ENCODE measurements at regions not wholly inside any gene's neighbourhood (a gene's known extent, or its start where the extent isn't known, plus 50 kb on each side); places are given as distances from the start of the nearest gene placed in this dataset.
A peak's percentile ranks its signal among the peaks of the same experiment; 100 is the strongest.

DNA sequence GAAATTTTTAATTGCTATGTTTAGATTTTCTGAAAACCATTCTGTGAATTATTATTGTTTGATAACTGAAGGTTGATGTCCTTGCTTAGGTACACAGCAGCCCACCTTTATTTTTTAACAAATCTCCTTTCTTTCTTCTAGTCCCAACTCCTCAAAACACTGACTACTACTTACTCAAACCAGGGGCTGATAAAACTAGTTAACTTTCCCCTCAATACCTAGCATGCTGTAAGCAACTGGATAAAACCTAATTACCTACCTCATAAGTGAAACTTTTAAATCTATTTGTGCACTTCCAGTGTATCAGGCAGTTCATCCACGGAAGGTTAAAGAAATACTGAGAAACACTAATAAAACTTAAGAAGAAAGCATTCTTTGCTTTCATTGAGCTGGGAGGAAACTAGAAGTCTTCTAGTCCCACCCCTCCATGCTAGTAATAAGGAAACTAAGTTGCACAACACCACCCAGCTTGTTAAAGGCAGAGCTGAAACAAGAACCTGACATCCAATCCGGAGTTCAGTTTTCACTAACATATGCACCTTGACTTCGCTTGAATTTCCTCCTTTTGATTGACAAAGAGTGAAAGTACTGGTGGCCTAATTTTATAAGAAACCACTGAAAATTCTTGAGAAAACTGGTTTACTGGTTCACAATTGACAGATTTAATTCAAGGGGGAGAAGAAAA, 180.2 kb upstream of the TET2 start:
- DNase-seq, result peak; percentile 19

DNA sequence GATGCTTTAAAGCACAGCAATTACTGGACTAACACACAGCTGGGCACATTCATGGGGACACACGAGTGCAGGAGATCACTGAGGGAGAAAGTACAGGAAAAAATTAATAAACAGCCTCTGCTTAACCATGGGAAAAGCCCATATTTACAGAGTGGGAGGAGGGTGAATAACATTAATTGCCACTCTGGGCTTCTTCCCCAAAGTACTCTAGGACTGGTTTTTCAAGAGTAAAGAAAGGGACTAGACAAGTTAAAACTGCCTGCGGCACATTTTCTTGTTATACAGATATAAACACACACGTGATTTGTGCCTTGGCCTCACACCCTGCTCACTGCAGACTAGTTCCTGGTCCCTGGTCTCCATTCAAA, 179.7 kb upstream of the TET2 start:
- peak; percentile 17 for DNase-seq

DNA sequence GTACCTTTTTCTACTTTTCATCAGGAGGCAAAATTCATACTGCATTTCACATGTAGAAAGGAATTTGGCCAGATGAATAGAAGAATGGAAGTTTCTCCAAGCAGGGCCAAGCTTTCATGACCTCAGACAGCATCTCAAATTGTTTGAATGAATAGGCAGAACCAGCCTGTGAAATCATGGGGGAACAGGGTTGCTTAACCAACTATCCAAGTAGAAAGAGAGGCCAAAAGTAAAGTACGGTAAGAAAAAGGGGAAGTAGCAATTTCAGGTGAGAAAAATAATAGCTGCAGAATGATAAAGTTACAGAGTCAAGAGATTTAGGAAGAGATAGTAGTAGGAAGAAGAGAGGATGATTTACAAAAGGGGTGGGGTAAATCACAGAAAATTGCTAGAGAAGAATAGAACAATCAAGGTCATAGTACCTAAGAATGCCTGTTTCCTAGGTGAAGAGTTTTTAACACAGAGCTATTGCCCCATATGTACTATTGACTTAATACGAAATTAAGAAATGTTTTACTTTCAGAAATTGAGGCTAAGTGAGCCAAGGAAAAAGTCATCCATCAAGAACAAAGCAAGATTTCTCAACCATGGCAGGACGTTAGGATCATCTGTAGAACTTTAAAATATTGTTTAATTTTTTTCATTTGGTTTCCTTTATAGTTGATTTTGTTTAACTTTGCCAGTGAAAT, 177.1 kb upstream of the TET2 start:
- DNase-seq, result no peak

DNA sequence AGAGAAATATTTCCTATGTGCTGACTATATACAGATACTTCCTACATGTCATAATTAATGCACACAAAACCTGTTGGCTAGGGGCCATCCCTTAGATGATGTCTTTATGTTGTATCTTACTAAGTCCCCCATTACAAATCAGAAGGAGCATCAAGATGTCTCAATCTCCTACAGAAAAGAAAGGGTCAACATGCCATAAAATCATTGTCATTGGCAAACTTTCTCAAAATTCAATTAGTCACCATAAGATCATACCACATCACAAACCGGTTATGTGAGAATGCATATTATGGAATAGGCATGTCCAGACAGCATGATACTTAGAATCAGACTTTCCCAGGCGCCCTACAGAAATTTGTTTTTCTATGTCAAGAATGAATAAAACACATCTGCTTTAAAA, 175.2 kb upstream of the TET2 start:
- DNase-seq, result peak; percentile 24

DNA sequence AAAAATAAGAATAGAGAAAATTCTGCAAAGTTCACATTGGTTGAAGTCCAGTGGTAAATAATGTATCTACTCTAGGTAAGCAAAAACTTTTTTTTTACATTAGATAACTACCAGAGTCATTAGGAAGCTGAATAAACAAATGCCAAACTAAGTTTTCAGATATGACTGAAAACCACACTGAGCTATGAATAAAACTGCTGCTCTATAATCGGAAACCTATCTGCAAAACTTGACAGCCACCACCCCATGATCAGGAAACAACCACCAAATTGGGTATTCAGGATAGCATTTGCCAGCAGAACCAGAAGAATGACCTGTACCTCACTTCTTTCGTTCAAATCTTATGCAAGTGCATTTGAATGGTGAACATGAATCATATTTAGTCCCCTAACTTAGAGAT, 173.0 kb upstream of the TET2 start:
- DNase-seq, result no peak

DNA sequence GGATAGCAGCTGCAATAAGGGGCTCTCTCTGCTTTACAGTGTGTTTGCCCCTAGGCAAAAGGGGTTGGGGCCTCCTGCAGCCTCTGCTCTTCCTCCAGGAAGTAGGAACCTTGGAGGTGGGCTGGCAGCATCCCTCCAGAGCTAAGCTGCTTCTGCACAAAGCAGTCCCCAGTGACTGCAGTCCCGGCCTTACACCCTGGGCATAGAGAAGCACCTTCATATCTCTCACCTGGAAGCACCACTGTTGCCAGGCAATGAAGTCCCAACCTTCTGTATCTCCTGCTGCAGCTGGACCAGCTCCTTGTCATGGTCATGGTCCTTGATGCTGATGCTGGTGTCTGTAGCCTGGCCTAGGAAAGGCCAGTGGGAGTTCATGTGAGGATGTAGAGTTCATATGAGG, 171.1 kb upstream of the TET2 start:
- DNase-seq, result no peak

DNA sequence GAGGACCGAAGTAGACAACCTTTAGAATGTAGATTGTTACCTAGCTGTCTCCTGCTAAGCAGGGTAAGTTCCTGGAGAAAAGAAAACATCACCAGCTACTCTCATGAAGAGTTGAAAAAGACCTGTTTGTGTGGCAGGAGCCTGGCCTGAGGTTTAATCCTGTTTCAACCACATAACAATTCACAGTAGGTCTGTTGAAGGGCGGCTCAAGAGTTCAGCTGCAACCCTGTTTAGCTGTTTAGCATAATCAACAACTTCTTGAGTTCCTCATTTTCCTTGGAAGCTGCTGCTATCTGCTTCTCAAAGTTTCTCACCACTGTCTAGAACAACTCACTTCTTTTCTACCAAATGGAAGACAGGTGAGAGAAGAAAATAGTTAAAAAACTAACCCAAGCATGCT, 170.4 kb upstream of the TET2 start:
- no peak for DNase-seq

DNA sequence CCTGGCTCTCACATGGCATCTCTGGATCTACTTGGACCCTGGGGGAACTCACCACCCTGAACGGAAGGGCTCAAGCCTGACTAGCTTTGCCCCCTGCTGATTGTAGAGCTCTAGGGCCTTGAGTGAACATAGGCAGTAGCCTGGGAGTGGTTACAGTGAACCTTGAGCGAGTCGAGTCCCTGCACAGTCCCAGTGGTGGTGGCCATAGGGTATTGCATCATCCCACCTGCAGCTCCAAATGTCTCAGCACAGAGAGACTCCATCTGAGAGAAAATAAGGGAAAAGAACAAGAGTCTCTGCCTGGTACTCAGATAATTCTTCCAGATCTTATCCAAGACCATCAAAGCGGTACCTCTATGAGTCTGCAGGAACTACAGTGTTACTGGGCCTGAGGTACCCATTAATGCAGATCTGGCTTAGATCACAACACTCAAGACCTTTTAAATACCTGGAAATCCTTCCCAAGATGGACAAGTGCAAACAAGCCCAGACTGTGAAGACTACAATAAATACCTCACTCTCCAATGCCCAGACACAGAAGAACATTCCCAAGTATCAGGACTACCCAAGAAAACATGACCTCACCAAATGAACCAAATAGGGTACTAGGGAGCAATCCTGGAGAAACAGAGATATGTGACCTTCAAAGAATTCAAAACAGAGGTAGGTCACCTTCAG, 167.5 kb upstream of the TET2 start:
- DNase-seq, result no peak

DNA sequence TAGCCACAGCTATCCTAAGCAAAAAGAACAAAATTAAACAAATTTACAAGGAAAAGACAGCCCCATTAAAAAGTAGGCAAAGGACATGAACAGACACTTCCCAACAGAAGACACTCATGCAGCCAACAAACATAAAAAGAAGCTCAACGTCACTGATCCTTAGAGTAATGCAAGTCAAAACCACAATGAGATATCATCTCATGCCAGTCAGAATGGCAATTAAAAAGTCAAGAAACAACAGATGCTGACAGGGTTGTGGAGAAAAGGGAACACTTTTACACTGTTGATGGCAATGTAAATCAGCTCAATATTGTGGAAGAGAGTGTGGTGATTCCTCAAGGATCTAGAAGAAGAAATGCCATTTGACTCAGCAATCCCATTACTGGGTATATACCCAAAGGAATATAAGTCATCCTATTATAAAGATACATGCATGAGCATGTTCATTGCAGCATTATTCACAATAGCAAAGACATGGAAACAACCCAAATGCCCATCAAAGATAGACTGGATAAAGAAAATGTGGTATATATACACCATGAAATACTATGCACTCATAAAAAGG, 163.0 kb upstream of the TET2 start:
- no peak for DNase-seq

DNA sequence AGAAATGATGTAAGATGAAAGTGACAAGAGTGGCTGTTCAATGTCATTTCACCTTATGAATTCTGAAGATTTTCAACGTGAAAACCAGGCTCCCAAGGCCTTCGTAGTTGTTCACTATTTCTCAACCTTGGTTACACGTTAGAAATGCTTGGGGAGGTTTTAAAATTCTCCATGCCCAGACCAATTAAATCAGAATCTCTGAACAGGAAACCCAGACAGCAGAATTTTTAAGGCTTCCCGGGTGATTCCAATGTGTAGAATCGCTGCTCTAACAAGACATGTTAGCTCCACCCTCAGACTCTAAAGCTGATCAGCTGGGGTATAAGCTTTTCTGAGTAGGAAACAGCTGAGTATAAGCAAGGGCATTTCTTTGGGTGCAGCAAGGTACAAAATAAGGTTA, 160.4 kb upstream of the TET2 start:
- DNase-seq, result no peak

DNA sequence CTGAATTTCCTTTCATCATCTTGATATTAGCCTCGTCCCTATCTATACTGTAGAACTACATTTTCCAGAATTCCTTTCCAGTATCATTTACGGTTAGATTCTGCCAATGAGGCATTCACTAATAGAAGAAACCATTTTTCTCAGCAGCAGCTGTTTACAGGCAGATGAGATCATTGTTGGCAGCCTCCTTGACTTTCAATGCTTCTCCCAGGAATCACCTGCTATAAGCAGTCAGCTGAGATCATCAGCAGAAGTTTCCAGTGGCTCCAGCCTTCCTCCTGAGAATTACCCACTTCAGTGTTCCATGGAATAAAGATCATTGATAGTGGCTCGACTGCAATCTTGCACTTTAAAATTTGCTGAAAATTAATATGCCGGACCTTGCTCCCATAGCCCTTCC, 157.3 kb upstream of the TET2 start:
- DNase-seq, result peak; percentile 18

DNA sequence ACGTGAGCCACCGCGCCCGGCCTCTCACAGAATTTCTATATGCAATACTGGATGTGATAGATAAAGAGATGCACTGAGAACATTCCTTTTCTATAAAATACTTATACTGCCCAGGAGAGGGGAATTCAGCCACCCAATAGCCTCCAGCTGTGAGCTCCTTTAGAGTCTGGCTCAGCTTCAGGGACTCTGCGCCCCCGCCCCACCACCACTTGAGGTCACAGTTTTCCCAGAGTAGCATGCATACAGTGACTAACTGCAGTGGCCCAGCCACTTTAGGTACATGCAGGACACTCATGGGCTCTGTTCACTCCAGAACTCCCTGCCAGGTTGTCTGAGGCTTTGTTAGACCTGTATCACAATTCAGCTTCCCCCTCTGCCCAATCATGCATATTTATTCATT, 144.4 kb upstream of the TET2 start:
- no peak for DNase-seq

DNA sequence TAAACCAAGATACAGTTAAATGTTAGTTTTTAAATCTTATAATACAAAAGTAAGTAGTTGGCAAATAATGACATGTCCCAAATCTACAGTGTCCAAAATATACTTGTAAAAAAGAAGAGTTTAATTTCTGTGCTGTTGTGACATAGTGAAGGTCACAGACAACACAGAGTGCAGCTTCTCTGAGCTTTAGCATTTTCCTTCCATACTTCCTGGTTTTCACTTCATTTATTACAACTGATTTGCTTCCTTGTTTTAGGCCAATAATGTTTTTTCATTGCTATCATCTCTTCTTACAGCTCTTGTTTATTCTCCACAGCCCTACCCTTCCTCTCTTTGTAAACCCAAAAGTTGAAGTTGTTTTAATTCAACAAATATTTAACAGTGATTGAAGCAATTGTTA, 132.4 kb upstream of the TET2 start:
- DNase-seq, result no peak

DNA sequence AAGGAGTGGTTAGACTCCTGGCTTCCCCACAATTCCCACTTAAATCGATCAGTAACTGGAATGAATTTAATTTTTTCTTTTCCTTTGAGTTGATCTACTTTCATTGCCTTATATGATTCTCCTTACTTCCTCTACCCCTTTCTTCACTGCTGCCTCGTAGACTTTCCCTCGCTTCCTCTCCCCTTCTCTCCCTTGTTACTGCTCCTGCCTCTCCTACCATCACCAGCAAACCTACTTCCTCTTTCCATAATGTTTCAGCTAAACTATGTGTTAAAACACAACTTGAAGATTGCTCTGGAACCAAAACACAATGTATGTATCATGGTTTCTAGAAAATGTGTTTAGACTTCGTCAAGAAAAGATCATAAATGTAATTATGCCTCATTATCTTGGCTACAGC, 132.0 kb upstream of the TET2 start:
- no peak for DNase-seq

DNA sequence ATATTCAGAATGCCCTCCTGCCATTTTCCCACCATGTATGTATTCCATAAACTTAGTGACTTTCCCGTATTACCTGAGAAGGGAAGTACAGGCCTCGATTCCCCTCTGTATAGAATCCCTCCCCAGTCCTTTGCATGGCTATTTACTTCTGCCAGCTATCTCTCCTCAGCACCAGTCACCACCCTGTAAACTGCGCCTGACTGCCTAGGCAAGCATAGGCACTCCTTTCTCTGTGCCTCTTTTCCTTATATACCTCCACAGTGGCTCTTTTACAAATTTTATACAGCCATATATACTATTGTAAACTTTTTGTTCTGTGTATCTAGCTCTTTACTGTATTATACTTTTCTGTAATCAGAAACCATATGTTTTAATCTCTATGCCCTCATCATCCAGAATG, 130.9 kb upstream of the TET2 start:
- DNase-seq, result no peak

DNA sequence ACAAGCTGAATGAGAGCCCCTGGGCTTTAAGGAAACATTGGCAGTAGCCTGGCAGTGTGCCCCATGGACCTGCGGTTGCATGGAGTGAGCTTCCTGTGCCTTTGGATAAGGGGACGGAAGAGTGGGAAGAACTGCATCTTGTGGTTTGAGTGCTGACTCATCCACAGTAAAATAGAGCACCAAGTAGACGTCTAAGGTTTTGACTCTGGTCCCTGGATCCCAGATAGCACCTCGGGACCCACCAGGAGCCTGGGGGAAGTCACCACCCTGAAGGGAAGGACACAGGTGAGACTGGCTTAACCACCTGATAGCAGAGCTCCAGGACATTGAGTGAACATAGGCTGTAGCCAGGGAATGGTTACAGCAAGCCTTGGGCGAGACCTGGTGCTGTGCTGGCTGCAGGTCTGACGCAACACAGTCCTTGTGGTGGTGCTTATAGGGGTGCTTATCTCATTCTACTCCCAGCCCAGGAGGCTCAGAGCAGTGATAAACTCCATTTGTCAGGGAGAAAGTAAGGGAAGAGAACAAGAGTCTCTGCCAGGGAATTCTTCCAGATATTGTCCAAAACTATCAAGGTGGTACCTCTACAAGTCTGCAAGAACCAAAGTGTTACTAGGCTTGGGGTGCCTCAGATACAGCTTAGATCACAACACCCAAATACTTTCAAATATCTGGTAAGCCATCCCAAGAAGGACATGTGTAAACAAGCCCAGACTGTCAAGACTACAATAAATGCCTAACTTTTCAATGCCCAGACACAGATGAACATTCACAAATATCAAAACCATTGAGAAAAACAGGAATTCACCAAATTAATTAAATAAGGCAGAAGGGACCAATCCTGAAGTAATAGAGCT, 123.6 kb upstream of the TET2 start:
- DNase-seq, result no peak

DNA sequence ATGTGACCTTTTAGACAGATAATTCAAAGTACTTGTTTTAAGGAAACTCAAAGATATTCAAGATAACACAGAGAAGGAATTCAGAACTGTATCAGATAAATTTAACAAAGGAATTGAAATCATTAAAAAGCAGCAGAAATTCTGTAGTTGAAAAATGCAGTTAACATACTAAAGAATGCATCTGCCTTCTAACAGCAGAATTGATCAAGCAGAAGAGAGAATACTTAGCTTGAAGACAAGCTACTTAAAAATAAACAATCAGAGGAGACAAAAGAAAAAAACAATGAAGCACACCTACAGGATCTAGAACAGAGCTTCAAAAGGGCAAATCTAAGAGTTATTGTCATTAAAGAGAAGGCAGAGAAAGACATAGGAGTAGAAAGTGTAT, 123.0 kb upstream of the TET2 start:
- no peak for DNase-seq

DNA sequence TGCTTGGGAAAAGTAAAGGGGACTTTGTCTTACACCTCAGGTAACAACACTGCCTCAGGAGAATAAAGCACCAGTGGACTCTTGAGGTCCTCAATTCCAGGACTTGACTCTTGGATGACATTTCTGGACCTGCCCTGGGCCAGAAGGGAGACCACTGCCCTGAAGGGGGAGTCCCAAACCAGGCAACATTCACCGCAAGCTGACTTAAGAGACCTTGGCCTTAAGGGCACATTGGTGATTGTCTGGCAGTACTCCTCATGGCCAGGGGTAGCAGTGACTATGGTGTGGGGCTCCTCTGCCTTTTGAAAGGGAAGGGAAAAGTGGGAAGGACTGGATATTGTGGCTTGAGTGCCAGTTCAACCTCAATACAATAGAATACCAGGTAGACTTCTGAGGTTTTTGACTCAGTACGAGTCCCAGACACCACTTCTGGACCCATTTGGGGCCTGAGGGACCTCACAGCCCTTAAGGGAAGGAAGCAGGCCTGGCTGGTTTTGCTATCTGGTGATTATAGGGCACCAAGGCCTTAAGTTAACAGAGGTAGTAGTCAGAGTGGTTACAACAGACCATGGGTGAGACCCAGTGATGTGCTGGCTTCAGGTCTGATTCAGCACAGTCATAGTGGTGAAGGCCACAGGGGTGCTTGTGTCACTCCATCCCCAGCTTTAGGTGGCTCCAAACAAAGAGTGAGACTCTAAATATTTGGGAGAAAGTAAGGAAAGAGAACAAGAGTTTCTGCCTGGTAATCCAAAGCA, 121.2 kb upstream of the TET2 start:
- DNase-seq, result no peak

DNA sequence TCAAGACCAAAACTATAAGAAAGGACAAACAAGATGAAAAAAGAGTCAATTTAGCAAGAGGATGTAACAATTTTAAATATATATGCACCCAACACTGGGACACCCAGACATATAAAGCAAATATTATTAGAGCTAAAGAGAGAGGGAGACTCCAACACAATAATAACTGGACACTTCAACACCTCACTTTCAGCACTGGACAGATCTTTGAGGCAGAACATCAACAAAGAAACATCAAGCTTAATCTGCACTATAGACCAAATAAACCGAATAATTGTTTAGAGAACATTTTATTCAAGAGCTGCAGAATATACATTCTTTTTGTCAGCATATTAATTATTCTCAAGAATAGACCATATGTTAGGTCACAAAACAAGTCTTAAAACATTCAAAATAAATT, 109.7 kb upstream of the TET2 start:
- DNase-seq, result no peak

DNA sequence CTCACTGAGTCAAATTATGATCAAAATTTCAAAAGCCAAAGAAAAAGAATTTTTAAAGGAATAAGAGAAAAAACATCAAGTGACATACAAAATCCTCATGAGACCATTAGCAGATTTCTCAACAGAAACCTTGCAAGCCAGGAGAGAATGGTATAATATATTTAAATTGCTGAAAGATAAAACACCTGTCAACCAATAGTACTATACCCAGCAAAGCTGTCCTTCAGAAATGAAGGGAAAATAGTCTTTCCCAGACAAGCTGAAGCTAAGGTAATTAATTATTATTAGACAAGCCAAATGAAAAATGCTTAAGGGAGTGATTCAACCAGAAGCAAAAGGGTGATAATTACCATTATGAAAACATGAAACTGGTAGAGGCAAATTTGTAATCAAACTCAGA, 104.2 kb upstream of the TET2 start:
- DNase-seq, result no peak

DNA sequence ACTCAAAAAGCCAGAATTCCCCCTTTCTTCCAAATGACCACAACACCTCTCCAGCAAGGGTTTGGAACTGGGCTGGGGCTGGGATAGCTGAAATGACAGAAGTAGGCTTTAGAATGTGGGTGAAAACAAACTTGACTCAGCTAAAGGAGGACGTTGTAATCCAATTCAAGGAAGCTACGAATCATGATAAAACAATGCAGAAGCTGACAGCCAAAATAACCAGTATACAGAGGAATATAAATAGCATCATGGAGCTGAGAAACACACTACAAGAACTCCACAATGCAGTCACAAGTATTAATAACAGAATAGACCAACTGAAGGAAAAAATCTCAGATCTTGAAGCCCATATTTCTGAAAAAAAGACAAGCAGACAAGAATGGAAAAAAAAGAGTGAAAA, 95.8 kb upstream of the TET2 start:
- no peak for DNase-seq

DNA sequence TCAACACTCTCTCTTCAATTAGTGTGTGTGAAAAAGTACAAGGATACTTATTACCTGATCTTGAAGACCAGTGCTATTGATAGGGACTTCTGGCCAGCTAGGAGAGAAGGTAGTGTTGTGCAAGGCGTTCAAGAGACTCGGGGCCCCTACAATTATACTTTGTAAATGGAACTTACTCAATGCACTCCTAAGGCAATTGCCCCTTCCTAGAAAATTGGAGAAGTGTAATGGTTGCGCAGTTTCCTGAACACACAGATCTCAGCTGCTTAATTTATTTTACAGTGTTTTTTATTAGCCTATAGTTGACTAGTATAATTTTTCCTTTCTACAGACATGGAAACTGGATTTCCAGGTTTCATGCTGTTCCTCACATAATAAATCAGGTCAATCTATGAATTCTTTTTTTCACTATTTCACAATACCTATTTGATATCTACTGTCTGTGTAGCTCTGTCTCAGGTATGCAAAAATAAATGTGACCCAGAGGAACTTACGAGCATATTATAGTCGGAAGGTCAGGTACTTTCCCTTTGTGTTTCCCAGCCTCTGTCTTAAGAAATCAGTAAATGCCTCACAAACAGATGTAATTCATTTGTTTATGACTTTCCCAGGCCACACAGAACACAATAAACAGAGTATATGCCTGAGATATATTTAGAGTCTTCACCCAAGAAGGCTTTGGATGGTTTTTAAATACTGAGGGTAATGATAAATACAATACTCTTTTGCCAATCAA, 89.1 kb upstream of the TET2 start:
- DNase-seq, result no peak

Data from eye (tissue), 1 donor.